GM19452 (cell line): ENCODE measurements at regions not wholly inside any gene's neighbourhood (a gene's known extent, or its start where the extent isn't known, plus 50 kb on each side); places are given as distances from the start of the nearest gene placed in this dataset.

ENCODE experiments used
- ATAC-seq: cut with Tn5 transposase; IDR thresholded peaks from one replicate; pipeline ENCODE4 v1.9.1; 2021; ENCODE audit not compliant: unreplicated experiment

DNA sequence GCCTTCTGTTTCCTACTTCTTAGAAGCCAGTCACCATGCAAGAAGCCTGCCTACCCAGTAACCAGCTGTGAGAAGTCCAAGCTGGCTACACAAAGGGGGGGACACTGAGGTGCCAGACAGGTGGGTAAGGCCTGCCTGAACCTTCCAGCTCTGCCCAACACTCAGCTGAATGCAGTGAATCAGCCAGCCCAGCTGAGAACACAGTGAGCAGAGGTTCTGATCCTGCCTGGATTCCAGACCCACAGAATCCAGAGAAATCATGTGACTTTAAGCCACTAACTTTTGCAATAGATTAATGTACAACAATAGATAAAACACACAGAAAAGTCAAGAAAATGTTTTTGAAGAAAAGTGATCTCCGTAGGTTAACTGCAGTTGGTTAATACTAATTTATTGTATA, 151.7 kb downstream of the EFNB2 start:
- ATAC-seq = no peak

DNA sequence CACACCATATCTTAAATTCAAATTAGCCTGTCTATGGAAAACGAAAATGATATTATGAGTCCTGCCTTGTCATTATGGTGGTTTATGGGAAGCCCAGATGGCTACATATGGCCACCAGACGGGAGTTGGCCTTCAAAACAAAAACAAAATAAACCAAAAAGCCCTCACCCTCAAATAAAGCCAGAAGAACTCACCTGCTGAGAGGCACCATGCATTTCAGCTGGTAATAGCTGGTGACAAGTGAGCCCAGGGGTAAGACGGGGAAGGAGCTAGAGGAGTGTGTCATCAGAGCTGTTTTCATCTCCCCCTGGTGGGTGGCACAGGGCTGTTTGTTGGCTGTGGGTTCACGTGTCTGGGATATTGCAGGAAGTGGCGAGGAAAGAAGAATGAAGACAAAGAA, 152.9 kb downstream of the EFNB2 start:
- no peak for ATAC-seq

DNA sequence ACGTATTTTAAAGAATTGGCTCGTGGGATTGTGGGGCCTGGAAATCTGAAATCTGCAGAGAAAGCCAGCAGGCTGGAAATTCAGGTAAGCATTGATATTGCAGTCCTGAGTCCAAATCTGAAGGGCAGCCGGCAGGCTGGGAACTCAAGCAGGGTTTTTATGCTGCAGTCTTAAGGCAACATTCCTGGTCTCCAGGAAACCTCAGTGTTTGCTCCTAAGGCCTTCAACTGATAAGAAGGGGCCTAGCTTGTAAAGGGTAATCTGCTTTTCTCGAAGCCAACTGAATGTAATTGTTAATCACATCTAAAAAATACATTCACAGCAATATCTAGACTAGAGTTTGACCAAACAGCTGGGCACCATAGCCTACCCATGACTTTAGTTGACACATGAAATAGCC, 154.4 kb downstream of the EFNB2 start:
- ATAC-seq = no peak

DNA sequence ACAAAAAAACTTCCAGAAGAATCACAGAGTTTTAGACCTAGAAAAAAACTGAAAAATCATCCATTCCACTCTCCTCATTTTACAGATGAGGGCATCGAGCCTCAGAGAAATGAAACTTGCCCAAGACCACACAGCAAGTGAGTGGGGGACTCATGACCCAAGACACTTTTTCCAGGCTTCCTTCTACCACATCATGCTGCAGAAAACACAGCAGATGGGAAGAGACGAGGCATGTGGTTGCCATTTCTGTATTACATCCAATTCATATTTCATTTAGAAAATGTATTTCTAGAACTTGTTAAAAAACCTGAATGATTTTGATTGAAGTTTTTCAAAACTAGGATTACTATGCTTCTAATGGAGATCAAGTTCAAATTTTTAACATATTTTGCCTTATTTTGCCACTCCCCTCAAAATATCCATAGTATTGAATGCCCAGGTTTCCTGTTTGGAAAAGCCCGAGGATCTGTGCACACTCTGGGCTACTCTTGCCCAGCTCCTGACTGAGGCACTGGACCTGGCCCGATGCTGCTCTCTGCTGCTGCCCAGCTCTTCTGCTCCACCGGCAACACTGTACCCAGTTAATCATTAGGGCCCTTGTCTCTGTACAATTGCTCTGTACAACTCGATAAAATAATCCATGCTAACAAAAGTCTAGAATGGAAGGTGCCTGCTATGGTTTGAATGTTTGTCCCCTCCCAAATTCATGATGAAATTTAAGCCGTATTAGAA, 157.4 kb downstream of the EFNB2 start:
- ATAC-seq = no peak

DNA sequence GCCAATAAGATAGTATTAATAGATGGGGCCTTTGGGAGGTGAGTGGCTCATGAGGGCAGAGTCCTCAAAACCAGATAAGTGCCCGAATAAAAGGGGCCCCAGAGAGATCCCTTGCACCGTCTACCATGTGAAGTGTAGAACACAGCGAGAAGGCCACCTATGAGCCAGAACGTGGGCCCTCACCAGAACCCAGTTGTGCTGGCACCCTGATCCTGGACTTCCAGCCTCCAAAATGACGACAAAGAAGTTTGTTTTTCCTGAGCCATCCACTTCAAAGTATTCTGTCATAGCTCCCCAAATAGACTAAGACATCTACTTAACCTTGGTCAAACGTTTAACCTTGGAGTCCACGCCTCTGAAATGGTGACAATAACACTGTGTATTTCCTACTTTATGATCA, 158.1 kb downstream of the EFNB2 start:
- no peak for ATAC-seq

DNA sequence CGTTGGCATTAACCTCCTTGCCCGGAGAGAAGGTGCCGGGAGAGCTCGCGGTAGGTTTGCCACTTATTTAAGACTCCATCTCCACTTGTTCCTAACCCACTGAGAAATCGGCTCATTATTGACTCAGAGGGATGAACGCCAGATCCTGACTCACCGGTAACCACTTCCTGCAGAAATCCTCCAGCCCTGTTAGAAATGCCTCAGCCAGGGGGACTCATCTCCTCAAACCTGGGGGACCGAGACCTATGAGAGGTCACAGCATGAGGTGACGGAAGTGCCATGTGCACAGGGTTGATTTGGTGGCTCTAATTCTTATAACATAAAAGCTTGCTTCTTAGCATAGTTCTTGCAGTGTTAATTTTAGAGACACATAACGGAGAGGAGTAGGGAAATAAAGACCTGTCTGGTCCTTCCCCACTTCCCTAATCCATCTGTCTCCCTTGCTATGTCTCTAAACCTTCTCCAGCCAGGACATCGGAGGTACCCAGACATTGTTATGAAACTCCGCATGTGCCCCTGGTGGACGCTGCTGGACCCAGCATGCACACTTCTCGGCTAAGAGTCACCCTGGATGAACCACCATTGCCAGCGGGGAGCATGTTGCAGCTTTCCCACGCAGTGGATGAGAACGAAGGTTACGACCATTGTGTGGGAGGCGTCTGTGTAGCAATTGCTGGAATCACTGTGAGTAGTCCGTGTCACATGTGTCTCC, 158.9 kb downstream of the EFNB2 start:
- ATAC-seq = no peak

DNA sequence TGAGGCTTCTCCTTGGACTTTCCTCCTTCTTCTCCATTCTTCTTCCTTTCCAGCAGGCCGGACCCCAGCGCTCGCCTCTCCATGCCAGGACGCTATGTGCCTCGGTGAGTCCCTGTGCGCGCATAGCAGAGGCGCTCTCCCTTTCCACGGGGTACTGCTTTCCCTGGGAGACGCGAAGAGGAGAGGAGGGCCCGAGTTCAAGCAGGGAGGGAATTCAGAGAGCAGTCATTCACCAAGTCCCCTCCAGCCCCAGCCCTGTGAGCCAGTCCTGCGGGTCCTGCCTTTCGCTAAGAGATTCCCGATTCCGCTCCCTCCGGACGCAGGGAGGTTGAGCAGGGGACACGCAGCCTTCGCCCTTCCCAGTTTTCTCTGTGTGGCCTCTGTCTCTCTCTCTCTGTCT, 160.4 kb downstream of the EFNB2 start:
- no peak for ATAC-seq

DNA sequence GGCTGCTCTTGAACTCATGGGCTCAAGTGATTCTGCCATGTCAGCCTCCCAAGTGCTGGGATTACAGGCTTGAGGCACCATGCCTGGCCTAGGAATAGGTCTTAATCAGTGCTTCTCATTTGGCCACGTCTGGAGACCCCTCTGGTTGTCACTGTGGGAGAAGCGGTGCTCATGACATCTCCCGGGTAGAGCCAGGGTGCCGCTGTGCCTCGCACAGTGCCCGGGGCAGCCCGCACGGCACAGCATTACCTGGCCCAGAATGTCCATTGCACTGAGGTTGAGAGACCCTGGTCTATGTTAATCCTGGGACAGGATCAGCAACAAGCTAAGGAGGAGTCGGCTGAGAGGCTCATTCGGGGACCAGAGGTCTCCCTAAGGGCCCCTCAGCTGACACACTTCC, 160.8 kb downstream of the EFNB2 start:
- ATAC-seq = no peak

DNA sequence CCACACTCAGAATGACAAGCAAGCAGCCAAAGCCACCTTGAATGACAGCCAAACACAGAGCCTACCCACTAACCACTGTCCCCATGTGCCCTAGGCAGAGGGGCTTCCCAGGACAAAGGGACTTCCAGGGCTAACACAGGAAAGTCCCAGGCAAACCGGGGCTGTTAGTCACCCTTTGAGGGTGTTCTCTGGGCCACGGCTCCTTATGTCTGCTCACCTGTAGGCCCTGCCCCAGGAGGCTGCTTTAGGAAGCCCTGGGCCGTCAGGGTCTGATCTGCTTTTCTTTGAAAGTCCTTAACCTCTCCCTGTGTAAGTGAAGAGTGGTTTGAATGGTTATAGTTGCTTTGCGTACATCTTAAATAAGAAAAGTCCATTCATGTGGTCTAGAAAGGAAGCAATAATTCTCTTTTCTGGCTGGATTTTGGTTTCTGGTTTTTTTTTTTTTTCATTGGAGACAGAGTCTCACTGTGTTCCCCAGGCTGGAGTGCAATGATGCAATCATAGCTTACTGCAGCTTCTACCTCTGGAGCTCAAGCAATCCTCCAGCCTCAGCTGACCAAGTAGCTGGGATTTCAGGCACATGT, 161.4 kb downstream of the EFNB2 start:
- ATAC-seq = peak; percentile 65

DNA sequence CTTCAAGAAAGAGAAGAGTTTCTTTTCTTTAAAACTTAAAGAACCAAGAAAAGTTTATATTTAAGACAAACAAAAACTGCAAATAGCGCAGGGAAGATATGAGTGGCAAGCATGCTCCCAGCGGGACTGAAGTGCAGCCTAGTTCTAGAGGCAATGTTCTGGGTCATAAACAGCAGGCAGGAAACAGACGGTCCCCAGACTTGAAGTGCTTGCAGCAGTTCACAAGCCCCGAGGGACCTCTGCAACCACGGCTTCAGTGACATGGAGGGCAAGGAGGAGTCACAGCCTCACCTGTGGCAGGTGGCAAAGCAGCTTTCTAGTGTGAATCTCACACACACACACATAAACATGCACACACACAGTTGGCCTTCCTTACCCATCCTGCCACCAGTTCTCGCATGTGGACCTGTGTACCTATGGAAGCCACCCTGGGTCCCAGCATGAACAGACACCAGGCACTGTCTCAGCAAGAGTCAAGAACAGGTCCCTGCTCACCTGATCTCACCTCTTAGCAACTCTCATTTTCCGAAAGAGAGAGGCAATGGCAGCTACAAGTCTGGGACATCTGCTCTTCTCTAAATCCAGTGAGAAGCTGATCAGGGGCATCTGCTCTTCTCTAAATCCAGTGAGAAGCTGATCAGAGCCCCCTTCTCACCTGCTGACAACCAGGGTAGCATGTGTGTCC, 162.0 kb downstream of the EFNB2 start:
- ATAC-seq = peak; percentile 75

DNA sequence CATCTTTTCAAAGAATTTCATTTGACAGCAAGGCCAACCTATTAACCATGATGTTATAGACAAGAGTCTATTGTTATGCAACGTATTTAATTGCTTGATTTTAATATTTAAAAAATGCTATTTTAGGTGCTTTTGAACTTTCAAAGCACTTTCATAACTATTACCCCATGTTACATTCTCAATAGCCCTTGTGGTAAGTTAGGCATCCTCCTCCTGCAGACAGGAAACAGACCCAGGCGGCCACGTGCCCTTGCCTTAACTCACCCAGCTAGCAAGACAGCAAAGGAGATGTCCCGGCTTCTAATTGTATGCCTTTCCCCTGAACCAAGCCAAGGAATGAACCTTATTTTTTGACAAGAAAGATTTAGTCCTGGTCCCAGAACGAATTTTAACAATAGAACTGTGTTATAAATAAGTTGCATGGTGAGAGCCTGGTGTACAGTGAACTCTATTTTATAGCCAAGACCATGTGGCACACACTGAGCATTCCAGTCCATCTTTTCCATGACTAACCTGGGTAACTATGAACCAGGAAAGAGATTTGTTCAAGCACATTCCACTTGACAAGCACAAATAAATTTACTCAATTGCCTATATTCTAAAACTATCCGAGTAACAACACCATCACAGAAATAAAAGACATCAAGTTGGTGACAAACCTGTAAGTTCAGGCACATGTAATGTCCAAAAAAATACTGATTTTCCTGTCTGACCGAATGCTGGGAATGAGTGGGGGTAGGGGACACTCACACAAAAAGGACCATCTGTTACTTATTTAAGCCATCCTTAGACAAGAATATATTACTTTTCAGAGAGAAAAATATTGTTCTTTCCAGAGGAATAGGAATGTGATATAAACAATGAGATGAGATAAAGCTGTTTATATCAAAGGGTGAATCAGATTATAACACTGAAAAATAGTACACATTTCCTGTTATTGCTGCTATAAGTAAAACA, 163.0 kb downstream of the EFNB2 start:
- ATAC-seq = peak; percentile 39

DNA sequence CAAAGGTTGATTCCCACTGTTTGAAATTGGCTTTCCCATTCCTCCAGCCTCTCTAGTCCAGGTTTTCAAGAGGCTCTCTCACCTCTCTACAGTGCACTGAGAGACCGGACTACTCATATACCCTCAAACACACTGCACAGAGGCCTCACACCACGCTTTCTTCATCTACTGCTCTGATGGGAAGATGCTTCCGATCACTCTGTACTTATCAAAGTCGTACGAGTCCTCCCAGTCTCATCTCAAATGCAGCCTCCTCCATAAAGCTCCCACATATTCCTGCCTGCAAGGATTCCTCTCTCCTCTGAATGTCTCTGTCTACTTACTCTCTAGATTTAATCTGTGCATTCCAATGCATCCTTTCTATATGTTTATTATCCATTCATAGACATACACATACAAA, 164.4 kb downstream of the EFNB2 start:
- ATAC-seq = no peak

DNA sequence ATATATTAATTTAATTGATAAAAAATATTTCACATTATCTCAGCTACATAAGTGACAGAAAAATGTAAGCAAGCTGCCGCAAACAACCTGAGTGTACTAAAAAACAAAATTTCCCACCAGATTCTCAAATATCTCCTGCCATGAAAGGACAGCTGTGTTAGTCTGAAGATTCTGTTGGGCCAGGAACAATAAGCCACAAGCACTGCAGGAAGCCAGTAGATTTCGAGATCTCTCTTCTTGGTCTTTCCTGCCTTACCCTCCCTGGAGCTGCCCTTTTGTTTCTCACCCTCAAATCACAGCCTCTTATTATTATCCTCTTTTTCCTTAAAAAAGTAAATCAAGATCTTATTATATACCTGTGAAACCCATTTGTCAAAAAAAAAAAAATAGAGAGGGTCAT, 165.6 kb downstream of the EFNB2 start:
- no peak for ATAC-seq

DNA sequence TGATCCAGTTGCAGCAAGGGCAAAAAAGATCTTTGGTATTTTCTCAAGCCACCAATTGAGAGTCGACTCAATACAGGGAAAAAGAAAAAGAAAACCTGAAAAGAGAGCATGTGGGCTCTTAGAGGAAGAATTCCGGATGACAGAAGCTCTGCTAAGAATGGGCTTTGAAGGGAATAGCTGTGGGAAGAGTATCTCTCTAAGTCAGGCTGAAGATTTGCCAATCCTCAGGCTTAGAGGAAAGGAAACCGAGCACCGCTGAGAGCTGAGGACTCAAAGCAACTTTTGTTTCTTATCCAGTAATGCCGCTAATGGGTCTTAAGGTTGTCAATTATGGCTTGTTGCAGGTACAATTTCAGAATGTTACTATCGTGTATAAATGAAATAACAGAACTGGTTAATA, 166.4 kb downstream of the EFNB2 start:
- no peak for ATAC-seq

DNA sequence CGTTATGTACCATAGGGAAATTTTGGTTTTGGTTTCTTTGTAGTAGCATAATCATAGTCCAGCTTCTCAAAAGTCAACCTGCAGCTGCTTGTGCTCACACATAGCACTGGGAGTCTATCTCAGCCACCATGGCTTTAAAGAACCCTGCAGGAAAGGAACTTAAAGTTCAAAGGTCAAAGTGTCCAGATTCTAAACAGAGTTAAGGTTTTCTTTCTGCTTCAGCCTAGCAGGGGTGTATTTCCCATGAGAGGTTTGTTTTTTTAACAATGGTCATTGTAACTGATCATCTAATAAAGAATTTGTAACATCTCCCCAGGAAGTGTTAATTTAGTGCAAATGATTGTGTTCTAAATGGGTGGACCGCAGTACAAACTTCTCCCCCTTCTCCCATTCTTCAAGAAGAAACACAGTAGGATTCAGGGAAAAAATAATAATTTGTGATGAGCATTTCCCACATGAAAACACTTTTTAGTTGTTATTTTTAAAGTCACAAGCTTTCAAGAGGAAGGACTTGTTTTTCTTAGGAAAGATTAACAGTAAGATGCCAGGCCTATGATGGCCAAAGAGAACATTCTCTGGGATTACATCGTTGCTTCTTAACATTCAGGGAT, 168.0 kb downstream of the EFNB2 start:
- no peak for ATAC-seq

DNA sequence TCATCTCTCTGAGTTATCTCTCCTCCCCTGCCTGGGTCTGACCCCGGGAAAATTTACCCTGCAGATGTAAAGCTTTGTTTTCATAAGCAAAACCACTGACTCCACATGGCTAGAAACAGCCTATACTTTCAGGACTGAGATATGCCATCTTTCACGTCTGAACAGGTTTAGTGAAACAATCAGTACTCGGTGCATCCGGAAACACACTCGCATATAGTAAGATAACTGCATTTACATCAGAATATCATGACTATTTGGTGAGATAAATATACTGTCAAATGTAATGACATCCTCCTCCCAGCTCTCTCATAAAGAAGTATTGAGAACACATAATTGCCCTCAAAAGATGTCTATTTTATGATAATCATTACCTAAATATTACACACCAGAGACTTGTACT, 172.8 kb downstream of the EFNB2 start:
- no peak for ATAC-seq

DNA sequence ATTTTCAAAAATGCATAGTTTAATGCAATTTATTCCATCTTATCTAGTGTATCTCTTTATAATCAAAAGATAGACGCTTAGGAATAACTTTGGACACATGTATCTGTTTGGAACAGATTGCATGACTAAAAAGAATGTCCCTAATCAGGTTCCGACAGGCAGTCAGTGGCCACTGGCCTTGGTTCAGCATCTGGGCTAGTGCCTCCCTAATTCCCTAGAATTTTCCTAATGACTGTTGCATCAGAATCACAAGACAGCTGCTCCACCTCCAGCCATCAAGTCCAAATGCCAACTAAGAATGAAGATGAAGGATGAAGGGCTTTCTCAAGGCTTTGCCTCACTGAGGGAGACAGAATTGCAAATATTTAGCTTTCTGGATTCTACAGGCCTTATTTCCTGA, 173.8 kb downstream of the EFNB2 start:
- ATAC-seq = no peak

DNA sequence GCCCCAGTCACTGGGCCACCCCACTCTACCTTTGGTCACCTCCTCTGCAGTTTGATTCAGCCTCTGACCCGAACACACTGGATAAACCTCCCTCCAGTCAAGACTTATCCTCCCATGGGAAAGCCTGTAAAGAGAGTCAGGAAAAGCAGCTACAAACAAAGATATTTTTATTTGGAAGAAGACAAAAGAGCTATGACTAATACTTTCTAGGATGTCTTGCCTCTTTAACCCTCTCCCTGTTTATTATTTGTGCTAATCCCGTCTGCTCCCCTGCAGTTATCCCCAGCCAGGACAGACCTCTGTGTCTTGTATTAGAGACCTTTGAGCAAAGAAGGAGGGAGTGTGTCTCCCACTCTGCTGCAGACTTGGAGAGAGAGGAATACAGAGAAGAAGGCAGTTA, 178.3 kb downstream of the EFNB2 start:
- ATAC-seq = no peak

DNA sequence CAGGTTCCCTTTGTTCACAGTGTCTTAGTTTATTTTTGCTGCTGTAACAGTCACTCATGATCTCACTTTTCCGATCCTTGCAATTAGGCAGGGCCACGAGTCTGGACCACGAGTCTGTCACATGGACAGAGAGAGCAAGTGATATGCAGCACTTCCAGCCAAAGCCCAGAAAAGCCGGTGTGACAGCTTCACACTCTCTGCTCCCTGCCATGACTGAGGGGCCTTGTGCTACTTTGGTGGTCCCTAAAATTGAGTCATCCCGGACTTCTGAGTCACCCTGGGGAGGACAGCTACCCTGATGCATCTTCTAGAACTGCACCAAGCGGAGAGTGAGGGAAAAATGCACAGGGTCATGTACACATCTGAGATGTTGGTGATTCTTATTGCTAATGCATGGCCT, 179.6 kb downstream of the EFNB2 start:
- ATAC-seq = no peak

DNA sequence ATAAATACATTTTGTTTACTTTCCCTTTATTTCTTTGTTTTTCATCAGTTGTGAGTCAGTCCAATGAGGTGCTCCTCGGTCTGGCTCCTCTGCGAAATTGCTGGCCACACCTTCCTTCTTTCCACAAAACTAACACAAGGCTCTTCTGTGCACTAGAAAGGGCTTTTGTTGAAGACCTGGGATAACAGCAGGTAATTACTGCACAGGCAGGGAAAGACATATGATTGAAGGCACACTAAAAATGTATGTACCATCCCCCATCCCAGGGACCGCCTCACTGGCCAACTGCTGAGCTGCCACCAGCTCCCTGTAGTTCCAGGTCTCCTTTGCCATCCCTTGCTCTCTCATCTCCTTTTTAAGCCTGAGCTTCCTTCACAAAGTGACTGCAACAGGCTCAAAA, 180.5 kb downstream of the EFNB2 start:
- no peak for ATAC-seq
